A549 (cell line): ENCODE measurements at regions not wholly inside any gene's neighbourhood (a gene's known extent, or its start where the extent isn't known, plus 50 kb on each side); places are given as distances from the start of the nearest gene placed in this dataset.

Experiments used
- CTCF ChIP-seq: fragments of >200 bp; sonication (Bioruptor Twin); formaldehyde crosslinking; IDR thresholded peaks from 3 replicates; pipeline ENCODE4 v1.5.1; 2016
- EP300 ChIP-seq, 2 experiments: fragments of >200 bp; sonication (Bioruptor Twin); formaldehyde crosslinking; IDR thresholded peaks; 2 replicates in 1 of 2; 3 replicates in 1 of 2; pipeline ENCODE4 v1.6.1; 2016 to 2017
- MAX ChIP-seq: IDR thresholded peaks from 2 replicates; pipeline ENCODE4 v1.6.1; 2012

- TF ChIP-seq CTCF (no peak), EP300 (IDR thresholded peaks at IDR 0.05) (no peak), MAX (no peak)
Observed at GRCh38 chr16:82389956-82390650, 220.1 kb upstream of the MPHOSPH6 start.
